DND-41 (cell line): ENCODE measurements at regions not wholly inside any gene's neighbourhood (a gene's known extent, or its start where the extent isn't known, plus 50 kb on each side); places are given as distances from the start of the nearest gene placed in this dataset.

Experiments used
- ATAC-seq: fragments of 200-7000 bp; cut with Tn5 transposase; 3 replicates; pipeline ENCODE4 v1.9.1; 2021; ENCODE audit warnings: low read depth; ENCODE audit not compliant: insufficient read depth
- DNase-seq: peaks from one replicate; pipeline ENCODE4 v3.0.0-alpha.2; 2020
- H2AFZ ChIP-seq: 2 replicates; pipeline ENCODE4 v1.6.0; 2012; ENCODE audit warnings: low read depth, low read length
- H3K27ac ChIP-seq: 2 replicates; pipeline ENCODE4 v1.5.1; 2012; ENCODE audit warnings: low read length, inconsistent platforms
- H3K27me3 ChIP-seq: fragments of 200-600 bp; sonication (generic); 2 replicates; pipeline ENCODE4 v1.6.0; 2012; ENCODE audit warnings: low read length, mild to moderate bottlenecking, inconsistent platforms; ENCODE audit not compliant: insufficient read depth, poor library complexity
- H3K36me3 ChIP-seq: 2 replicates; pipeline ENCODE4 v1.5.1; 2012; ENCODE audit warnings: low read length, inconsistent platforms; ENCODE audit not compliant: insufficient read depth
- H3K4me1 ChIP-seq: 2 replicates; pipeline ENCODE4 v1.5.1; 2012; ENCODE audit warnings: mild to moderate bottlenecking, low read length; ENCODE audit not compliant: insufficient read depth
- H3K4me2 ChIP-seq: 2 replicates; pipeline ENCODE4 v1.6.0; 2012; ENCODE audit warnings: mild to moderate bottlenecking, moderate library complexity, low read length, inconsistent platforms; ENCODE audit not compliant: insufficient read depth
- H3K4me3 ChIP-seq, 2 experiments: fragments of 200-600 bp in 1 of 2; shearing (Covaris generic) in 1 of 2; 2 replicates each; pipeline ENCODE4 v1.5.1; 2012 to 2016; ENCODE audit warnings: inconsistent platforms in 2 of 2, low read length in 2 of 2, mild to moderate bottlenecking in 2 of 2, low read depth in 1 of 2, moderate library complexity in 1 of 2
- H3K79me2 ChIP-seq: 2 replicates; pipeline ENCODE4 v1.6.0; 2012; ENCODE audit warnings: low read length, inconsistent platforms; ENCODE audit not compliant: insufficient read depth
- H3K9ac ChIP-seq: 2 replicates; pipeline ENCODE4 v1.6.0; 2012; ENCODE audit warnings: low read depth, mild to moderate bottlenecking, inconsistent platforms, low read length, moderate library complexity
- H3K9me3 ChIP-seq: 2 replicates; pipeline ENCODE4 v1.5.1; 2012; ENCODE audit warnings: low read length, moderate library complexity, mild to moderate bottlenecking, inconsistent platforms; ENCODE audit not compliant: insufficient read depth, severe bottlenecking
- H4K20me1 ChIP-seq: 2 replicates; pipeline ENCODE4 v1.6.0; 2012; ENCODE audit warnings: low read length; ENCODE audit not compliant: insufficient read depth
- EZH2 ChIP-seq: IDR thresholded peaks from 3 replicates; pipeline ENCODE4 v1.6.1; 2012; ENCODE audit warnings: borderline replicate concordance, low read depth, mild to moderate bottlenecking, moderate library complexity, low read length, inconsistent platforms; ENCODE audit not compliant: severe bottlenecking
- TF ChIP-seq, protein P1 (sequence below): IDR thresholded peaks from 2 replicates; pipeline ENCODE4 v1.5.1; 2012; ENCODE audit warnings: borderline replicate concordance, low read length, moderate library complexity, mild to moderate bottlenecking; ENCODE audit not compliant: poor library complexity, severe bottlenecking; ENCODE audit errors: extremely low read depth

DNA sequence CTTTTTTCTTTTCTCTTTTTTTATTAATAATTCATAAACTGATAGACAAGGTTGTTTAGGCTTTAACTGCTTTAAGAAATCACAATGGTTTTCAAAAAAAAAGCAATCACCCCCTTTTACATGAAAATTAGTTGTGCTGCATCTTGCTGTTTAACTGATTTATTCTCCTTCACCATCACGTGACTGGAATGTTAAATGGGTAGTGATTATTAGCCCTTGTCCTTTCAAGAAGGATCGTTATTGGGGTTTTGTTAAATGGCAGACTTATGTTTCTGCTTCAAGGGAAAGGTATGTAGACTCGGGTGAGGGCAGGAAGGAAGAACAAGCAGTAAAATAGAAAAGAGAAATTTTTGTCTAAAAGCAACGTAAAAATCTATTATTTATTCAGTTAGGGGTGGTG is 175.6 kb upstream of the TLE4 start:
- DNase-seq (no peak), ATAC-seq (no peak)
- no peak overlapping the region for H2AFZ ChIP-seq
- no peaks in the 10 kb centered on the region for H3K9me3 ChIP-seq
- TF ChIP-seq EZH2 = no peak
- TF ChIP-seq, protein P1, sequence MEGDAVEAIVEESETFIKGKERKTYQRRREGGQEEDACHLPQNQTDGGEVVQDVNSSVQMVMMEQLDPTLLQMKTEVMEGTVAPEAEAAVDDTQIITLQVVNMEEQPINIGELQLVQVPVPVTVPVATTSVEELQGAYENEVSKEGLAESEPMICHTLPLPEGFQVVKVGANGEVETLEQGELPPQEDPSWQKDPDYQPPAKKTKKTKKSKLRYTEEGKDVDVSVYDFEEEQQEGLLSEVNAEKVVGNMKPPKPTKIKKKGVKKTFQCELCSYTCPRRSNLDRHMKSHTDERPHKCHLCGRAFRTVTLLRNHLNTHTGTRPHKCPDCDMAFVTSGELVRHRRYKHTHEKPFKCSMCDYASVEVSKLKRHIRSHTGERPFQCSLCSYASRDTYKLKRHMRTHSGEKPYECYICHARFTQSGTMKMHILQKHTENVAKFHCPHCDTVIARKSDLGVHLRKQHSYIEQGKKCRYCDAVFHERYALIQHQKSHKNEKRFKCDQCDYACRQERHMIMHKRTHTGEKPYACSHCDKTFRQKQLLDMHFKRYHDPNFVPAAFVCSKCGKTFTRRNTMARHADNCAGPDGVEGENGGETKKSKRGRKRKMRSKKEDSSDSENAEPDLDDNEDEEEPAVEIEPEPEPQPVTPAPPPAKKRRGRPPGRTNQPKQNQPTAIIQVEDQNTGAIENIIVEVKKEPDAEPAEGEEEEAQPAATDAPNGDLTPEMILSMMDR = no peak
- H4K20me1 ChIP-seq = no peaks in the 10 kb centered on the region
- H3K27me3 ChIP-seq = no peaks in the 10 kb centered on the region
- H3K79me2 ChIP-seq = no peaks in the 10 kb centered on the region
- no peaks in the 10 kb centered on the region for H3K36me3 ChIP-seq
- H3K4me2 ChIP-seq = no peak overlapping the region
- H3K9ac ChIP-seq = no peak overlapping the region
- H3K27ac ChIP-seq = no peak overlapping the region
- H3K4me3 ChIP-seq = no peak overlapping the region
- H3K4me1 ChIP-seq = no peaks in the 10 kb centered on the region

DNA sequence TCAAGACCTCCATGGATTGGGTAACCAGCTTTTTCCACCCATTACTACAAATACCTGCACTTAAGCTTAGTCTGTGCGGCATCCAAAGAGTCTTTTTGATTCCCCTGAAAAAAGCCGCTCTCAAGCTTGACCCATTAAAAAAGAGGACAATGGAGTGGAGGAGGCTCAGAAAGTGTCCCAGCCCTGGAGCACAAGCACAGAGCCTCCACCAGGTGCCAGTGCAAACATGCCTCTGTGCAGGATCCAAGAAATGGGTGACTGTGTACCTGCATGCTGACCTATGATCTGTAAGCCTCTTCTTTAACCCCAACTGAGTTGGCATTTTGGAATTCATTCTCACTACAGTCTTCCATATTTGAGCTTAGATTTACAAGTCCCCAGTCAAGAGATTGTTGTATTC is 168.3 kb upstream of the TLE4 start:
- Histone ChIP-seq H2AFZ (no peak overlapping the region), H3K4me3 (no peak overlapping the region), H3K27ac (no peak overlapping the region), H3K27me3 (no peaks in the 10 kb centered on the region), H4K20me1 (no peaks in the 10 kb centered on the region), H3K36me3 (no peaks in the 10 kb centered on the region), H3K9ac (no peak overlapping the region), H3K79me2 (no peaks in the 10 kb centered on the region), H3K4me1 (no peaks in the 10 kb centered on the region), H3K9me3 (no peaks in the 10 kb centered on the region), H3K4me2 (no peak overlapping the region)
- no peak for DNase-seq
- TF ChIP-seq, protein P1 = no peak
- TF ChIP-seq EZH2 = no peak
- no peak for ATAC-seq

DNA sequence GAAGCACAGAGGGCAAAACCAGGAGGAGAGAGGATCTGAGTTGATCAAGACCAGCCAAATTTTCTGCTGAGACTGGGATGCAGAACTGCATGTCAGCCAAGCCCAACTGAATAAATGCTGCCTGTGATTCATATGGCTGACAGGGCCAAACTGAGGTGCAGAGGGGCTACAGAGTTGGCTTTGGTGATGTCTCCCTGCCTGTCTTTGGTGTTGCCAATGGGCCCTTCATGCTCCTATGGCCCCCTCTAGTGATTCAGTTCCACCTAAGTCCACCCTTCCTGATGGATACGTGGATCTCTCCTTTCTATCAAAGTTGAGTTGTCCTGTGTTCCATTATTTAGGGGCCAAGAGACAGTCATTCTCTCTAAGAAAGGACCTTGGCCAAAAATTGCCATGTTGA is 163.6 kb upstream of the TLE4 start:
- Histone ChIP-seq H3K4me1 (no peaks in the 10 kb centered on the region), H3K9ac (no peak overlapping the region), H2AFZ (no peak overlapping the region), H4K20me1 (no peaks in the 10 kb centered on the region), H3K27me3 (no peaks in the 10 kb centered on the region), H3K9me3 (no peaks in the 10 kb centered on the region), H3K79me2 (no peaks in the 10 kb centered on the region), H3K4me2 (no peak overlapping the region), H3K27ac (no peak overlapping the region), H3K36me3 (no peaks in the 10 kb centered on the region), H3K4me3 (no peak overlapping the region)
- TF ChIP-seq, protein P1 = no peak
- no peak for TF ChIP-seq EZH2
- DNase-seq (no peak), ATAC-seq (no peak)

DNA sequence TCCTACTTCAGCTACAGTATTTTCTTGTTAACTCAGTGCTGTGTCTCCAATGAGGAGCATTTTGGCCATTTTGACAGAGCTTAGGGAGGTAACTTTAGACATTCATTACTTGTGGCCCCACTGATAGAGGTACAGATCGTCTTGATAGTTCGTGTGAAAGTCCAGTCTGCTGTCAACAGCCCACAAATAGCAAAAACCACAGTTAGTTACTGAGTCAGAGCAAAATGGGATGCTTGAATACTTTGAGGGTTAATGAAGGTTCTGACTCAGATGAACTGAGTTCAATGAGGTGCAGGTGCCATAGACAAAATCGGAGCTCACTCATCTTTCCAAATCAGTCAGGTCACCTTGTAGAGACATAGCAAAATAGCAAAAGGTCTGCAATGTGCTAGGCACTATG is 163.1 kb upstream of the TLE4 start:
- H3K4me2 ChIP-seq = no peak overlapping the region
- no peaks in the 10 kb centered on the region for H3K4me1 ChIP-seq
- no peaks in the 10 kb centered on the region for H3K79me2 ChIP-seq
- no peaks in the 10 kb centered on the region for H3K36me3 ChIP-seq
- ATAC-seq = no peak
- no peak for DNase-seq
- no peak overlapping the region for H3K27ac ChIP-seq
- no peak for TF ChIP-seq EZH2
- TF ChIP-seq, protein P1 = no peak
- no peak overlapping the region for H3K4me3 ChIP-seq
- H3K9ac ChIP-seq = no peak overlapping the region
- H2AFZ ChIP-seq = no peak overlapping the region
- H3K9me3 ChIP-seq = no peaks in the 10 kb centered on the region
- H4K20me1 ChIP-seq = no peaks in the 10 kb centered on the region
- H3K27me3 ChIP-seq = no peaks in the 10 kb centered on the region
